SK-N-SH (cell line): ENCODE measurements at regions not wholly inside any gene's neighbourhood (a gene's known extent, or its start where the extent isn't known, plus 50 kb on each side); places are given as distances from the start of the nearest gene placed in this dataset.

ENCODE experiments used
- CHD2 ChIP-seq: fragments of 150-350 bp; IDR thresholded peaks from 2 replicates; pipeline ENCODE4 v1.6.1; 2018; ENCODE audit warnings: low read length; ENCODE audit not compliant: partially characterized antibody
- POLR2AphosphoS5 ChIP-seq: IDR thresholded peaks from 2 replicates; pipeline ENCODE4 v1.6.1; 2012; ENCODE audit warnings: low read depth, low read length
- RAD21 ChIP-seq: IDR thresholded peaks from 2 replicates; pipeline ENCODE4 v1.6.1; 2012; ENCODE audit warnings: mild to moderate bottlenecking, low read length
- RXRA ChIP-seq: IDR thresholded peaks from 2 replicates; pipeline ENCODE4 v1.4.0; 2012; ENCODE audit warnings: low read depth, mild to moderate bottlenecking, borderline replicate concordance
- TF ChIP-seq, protein P1 (sequence below): fragments of 200-600 bp; sonication (generic); IDR thresholded peaks from 2 replicates; pipeline ENCODE4 v1.6.1; 2017; ENCODE audit warnings: antibody characterized with exemption, mild to moderate bottlenecking, moderate library complexity
- TF ChIP-seq, protein P2 (sequence below): IDR thresholded peaks from 2 replicates; pipeline ENCODE4 v1.6.1; 2012; ENCODE audit warnings: mild to moderate bottlenecking, low read depth, low read length, moderate library complexity
- TF ChIP-seq, protein P3 (sequence below): IDR thresholded peaks from 2 replicates; pipeline ENCODE4; 2012

DNA sequence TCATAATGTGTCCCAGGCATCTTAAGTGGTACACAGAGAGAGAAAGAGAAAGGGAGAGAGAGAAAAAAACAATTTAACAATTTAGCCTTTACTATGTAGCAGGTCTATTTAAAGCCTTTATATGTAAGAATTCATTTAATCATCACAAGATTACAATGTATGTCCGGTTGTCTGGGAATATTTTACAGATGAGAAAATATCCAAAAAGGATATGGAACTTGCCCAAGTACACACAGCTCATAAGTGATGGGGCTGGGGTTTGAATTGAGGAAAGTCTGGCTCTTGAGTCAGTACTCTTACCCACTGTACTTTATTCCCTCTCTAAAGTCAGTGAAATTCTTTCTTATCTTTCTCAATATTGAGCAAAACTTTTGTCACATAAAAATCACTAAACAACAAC is 104.6 kb downstream of the LYPLAL1 start:
- TF ChIP-seq RAD21 (no peak), RXRA (no peak), POLR2AphosphoS5 (no peak), CHD2 (no peak)
- TF ChIP-seq, protein P1, sequence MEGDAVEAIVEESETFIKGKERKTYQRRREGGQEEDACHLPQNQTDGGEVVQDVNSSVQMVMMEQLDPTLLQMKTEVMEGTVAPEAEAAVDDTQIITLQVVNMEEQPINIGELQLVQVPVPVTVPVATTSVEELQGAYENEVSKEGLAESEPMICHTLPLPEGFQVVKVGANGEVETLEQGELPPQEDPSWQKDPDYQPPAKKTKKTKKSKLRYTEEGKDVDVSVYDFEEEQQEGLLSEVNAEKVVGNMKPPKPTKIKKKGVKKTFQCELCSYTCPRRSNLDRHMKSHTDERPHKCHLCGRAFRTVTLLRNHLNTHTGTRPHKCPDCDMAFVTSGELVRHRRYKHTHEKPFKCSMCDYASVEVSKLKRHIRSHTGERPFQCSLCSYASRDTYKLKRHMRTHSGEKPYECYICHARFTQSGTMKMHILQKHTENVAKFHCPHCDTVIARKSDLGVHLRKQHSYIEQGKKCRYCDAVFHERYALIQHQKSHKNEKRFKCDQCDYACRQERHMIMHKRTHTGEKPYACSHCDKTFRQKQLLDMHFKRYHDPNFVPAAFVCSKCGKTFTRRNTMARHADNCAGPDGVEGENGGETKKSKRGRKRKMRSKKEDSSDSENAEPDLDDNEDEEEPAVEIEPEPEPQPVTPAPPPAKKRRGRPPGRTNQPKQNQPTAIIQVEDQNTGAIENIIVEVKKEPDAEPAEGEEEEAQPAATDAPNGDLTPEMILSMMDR: no peak
- TF ChIP-seq, protein P2, sequence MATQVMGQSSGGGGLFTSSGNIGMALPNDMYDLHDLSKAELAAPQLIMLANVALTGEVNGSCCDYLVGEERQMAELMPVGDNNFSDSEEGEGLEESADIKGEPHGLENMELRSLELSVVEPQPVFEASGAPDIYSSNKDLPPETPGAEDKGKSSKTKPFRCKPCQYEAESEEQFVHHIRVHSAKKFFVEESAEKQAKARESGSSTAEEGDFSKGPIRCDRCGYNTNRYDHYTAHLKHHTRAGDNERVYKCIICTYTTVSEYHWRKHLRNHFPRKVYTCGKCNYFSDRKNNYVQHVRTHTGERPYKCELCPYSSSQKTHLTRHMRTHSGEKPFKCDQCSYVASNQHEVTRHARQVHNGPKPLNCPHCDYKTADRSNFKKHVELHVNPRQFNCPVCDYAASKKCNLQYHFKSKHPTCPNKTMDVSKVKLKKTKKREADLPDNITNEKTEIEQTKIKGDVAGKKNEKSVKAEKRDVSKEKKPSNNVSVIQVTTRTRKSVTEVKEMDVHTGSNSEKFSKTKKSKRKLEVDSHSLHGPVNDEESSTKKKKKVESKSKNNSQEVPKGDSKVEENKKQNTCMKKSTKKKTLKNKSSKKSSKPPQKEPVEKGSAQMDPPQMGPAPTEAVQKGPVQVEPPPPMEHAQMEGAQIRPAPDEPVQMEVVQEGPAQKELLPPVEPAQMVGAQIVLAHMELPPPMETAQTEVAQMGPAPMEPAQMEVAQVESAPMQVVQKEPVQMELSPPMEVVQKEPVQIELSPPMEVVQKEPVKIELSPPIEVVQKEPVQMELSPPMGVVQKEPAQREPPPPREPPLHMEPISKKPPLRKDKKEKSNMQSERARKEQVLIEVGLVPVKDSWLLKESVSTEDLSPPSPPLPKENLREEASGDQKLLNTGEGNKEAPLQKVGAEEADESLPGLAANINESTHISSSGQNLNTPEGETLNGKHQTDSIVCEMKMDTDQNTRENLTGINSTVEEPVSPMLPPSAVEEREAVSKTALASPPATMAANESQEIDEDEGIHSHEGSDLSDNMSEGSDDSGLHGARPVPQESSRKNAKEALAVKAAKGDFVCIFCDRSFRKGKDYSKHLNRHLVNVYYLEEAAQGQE: no peak
- TF ChIP-seq, protein P3, sequence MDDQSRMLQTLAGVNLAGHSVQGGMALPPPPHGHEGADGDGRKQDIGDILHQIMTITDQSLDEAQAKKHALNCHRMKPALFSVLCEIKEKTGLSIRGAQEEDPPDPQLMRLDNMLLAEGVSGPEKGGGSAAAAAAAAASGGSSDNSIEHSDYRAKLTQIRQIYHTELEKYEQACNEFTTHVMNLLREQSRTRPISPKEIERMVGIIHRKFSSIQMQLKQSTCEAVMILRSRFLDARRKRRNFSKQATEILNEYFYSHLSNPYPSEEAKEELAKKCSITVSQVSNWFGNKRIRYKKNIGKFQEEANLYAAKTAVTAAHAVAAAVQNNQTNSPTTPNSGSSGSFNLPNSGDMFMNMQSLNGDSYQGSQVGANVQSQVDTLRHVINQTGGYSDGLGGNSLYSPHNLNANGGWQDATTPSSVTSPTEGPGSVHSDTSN: peak; percentile 21; the same call in 1 of the 2 replicates
